ENCODE measurements at regions not wholly inside any gene's neighbourhood (a gene's known extent, or its start where the extent isn't known, plus 50 kb on each side); places are given as distances from the start of the nearest gene placed in this dataset.

DNA sequence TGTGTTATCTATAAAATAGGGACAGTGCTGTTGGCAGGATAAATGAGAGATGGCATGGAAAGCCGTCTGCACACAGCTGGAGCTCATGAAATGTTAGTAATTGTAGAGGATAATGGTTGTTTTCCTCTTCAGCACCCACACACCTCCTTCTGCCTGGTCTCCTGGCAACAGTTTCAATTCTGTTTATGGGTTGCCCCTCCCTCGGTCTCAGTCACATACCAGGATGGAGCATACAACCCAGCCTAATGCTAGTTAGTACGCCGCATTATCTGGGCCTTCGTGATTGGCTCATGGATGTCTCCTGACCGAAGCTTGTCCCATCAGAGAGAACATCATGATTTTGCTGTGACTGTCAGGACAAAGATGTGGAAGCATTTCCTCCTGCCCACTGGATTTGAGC lies 126.2 kb upstream of the WSCD1 start:
- Histone ChIP-seq H2AFZ (ENCODE audit: low read depth, low read length, severe bottlenecking) (no peak overlapping the region), H3K9me3 (ENCODE audit: insufficient read depth, low read length) (no peaks in the 10 kb centered on the region), H3K36me3 (ENCODE audit: low read length) (no peaks in the 10 kb centered on the region), H3K27ac (ENCODE audit: low read depth, low read length) (no peak overlapping the region), H4K20me1 (ENCODE audit: low read depth, low read length) (no peaks in the 10 kb centered on the region), H3K4me2 (ENCODE audit: low read depth, low read length, poor library complexity, severe bottlenecking) (no peak overlapping the region), H3K4me3 (ENCODE audit: insufficient read depth, low read length, poor library complexity, severe bottlenecking) (no peak overlapping the region), H3F3A (ENCODE audit: insufficient read depth) (no peaks in the 10 kb centered on the region), H3K9me2 (replicated peaks; ENCODE audit: insufficient read depth, low read length) (no peaks in the 10 kb centered on the region), H3K79me2 (ENCODE audit: insufficient read depth, low read length) (no peaks in the 10 kb centered on the region), H3K9ac (ENCODE audit: low read length) (no peak overlapping the region), H3K27me3 (ENCODE audit: low read length) (no peaks in the 10 kb centered on the region)
- no peak for TF ChIP-seq CTCF (IDR thresholded peaks at IDR 0.05; ENCODE audit: insufficient read depth, low read length, poor library complexity, severe bottlenecking)
- no peak for TF ChIP-seq EZH2phosphoT487 (conservative IDR thresholded peaks at IDR 0.05; ENCODE audit: low read length)

DNA sequence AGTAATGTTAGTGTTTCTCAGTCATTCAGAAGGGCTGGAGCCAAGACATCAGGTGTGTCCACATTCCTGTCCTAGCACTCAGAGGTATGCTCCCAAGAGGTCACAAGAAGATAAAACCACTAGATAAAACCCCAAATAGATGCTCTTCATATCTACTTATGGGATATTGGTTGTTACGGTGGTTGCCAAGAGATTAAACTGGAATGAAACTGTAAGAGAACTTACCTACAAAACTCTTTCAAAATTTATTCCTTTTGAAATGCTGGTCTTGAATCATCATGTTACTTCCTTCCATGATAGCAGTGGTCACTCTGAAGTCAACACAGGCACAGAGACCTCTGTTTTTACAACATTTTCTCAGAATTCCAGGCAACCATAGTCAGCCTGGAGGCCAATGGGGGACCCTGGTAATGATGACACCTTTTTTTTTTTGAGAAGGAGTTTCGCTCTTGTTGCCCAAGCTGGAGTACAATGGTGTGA lies 122.4 kb upstream of the WSCD1 start:
- Histone ChIP-seq H3K9me2 (replicated peaks; ENCODE audit: insufficient read depth, low read length) (no peaks in the 10 kb centered on the region), H3K36me3 (ENCODE audit: low read length) (no peaks in the 10 kb centered on the region), H3K9ac (ENCODE audit: low read length) (no peak overlapping the region), H3K79me2 (ENCODE audit: insufficient read depth, low read length) (no peaks in the 10 kb centered on the region), H4K20me1 (ENCODE audit: low read depth, low read length) (no peaks in the 10 kb centered on the region), H3K27ac (ENCODE audit: low read depth, low read length) (no peak overlapping the region), H3K9me3 (ENCODE audit: insufficient read depth, low read length) (no peaks in the 10 kb centered on the region), H3K4me3 (ENCODE audit: insufficient read depth, low read length, poor library complexity, severe bottlenecking) (no peak overlapping the region), H3K27me3 (ENCODE audit: low read length) (no peaks in the 10 kb centered on the region), H3F3A (ENCODE audit: insufficient read depth) (no peaks in the 10 kb centered on the region), H3K4me2 (ENCODE audit: low read depth, low read length, poor library complexity, severe bottlenecking) (no peak overlapping the region), H2AFZ (ENCODE audit: low read depth, low read length, severe bottlenecking) (no peak overlapping the region)
- TF ChIP-seq CTCF (IDR thresholded peaks at IDR 0.05; ENCODE audit: insufficient read depth, low read length, poor library complexity, severe bottlenecking) = no peak

- no peak overlapping the region for H3K9ac ChIP-seq (ENCODE audit: low read length)
- H2AFZ ChIP-seq (ENCODE audit: low read depth, low read length, severe bottlenecking) = no peak overlapping the region
- H4K20me1 ChIP-seq (ENCODE audit: low read depth, low read length) = no peaks in the 10 kb centered on the region
- TF ChIP-seq CTCF (IDR thresholded peaks at IDR 0.05; ENCODE audit: insufficient read depth, low read length, poor library complexity, severe bottlenecking) = no peak
- TF ChIP-seq EZH2phosphoT487 (conservative IDR thresholded peaks at IDR 0.05; ENCODE audit: low read length) = no peak
- H3K27me3 ChIP-seq (ENCODE audit: low read length) = no peaks in the 10 kb centered on the region
- H3K27ac ChIP-seq (ENCODE audit: low read depth, low read length) = no peak overlapping the region
- no peak overlapping the region for H3K4me2 ChIP-seq (ENCODE audit: low read depth, low read length, poor library complexity, severe bottlenecking)
- H3K4me3 ChIP-seq (ENCODE audit: insufficient read depth, low read length, poor library complexity, severe bottlenecking) = no peak overlapping the region
- H3K9me3 ChIP-seq (ENCODE audit: insufficient read depth, low read length) = no peaks in the 10 kb centered on the region
- H3K79me2 ChIP-seq (ENCODE audit: insufficient read depth, low read length) = no peaks in the 10 kb centered on the region
- H3F3A ChIP-seq (ENCODE audit: insufficient read depth) = no peaks in the 10 kb centered on the region
- no peaks in the 10 kb centered on the region for H3K9me2 ChIP-seq (replicated peaks; ENCODE audit: insufficient read depth, low read length)
- no peaks in the 10 kb centered on the region for H3K36me3 ChIP-seq (ENCODE audit: low read length)
Measured at GRCh38 chr17:5948811-5949210, 121.4 kb upstream of the WSCD1 start.

DNA sequence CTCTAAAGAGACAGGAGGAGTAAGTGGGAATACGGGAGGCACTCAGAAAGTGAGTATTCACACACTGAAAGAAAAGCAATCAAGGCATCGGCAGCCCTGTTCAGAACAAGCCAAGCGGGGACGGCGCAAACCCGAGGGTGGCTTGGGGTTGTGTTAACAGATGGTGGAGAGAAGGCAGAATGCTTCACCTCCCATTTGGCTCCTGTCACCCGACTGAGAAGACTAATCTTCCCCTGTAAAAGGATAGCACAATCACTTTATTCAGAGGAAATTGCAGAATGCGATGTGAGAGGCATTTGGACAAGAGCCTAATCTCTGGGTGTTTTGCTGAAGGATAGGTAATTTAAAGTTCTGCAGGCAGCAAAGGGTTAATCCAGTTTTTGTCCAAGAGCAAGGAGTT lies 119.3 kb upstream of the WSCD1 start:
- H3K79me2 ChIP-seq (ENCODE audit: insufficient read depth, low read length) = no peaks in the 10 kb centered on the region
- no peaks in the 10 kb centered on the region for H3K9me2 ChIP-seq (replicated peaks; ENCODE audit: insufficient read depth, low read length)
- no peaks in the 10 kb centered on the region for H3K9me3 ChIP-seq (ENCODE audit: insufficient read depth, low read length)
- no peak overlapping the region for H2AFZ ChIP-seq (ENCODE audit: low read depth, low read length, severe bottlenecking)
- no peak overlapping the region for H3K4me2 ChIP-seq (ENCODE audit: low read depth, low read length, poor library complexity, severe bottlenecking)
- H3K4me3 ChIP-seq (ENCODE audit: insufficient read depth, low read length, poor library complexity, severe bottlenecking) = no peak overlapping the region
- H3K27ac ChIP-seq (ENCODE audit: low read depth, low read length) = no peak overlapping the region
- H3K27me3 ChIP-seq (ENCODE audit: low read length) = no peaks in the 10 kb centered on the region
- H3K36me3 ChIP-seq (ENCODE audit: low read length) = no peaks in the 10 kb centered on the region
- H3F3A ChIP-seq (ENCODE audit: insufficient read depth) = no peaks in the 10 kb centered on the region
- no peaks in the 10 kb centered on the region for H4K20me1 ChIP-seq (ENCODE audit: low read depth, low read length)
- H3K9ac ChIP-seq (ENCODE audit: low read length) = no peak overlapping the region
- TF ChIP-seq CTCF (IDR thresholded peaks at IDR 0.05; ENCODE audit: insufficient read depth, low read length, poor library complexity, severe bottlenecking) (no peak), EZH2phosphoT487 (conservative IDR thresholded peaks at IDR 0.05; ENCODE audit: low read length) (no peak)

All from SU-DHL-6 (cell line).